Gastroesophageal sphincter (tissue), 3 donors: ENCODE measurements at regions not wholly inside any gene's neighbourhood (a gene's known extent, or its start where the extent isn't known, plus 50 kb on each side); places are given as distances from the start of the nearest gene placed in this dataset.

Source experiments
- CTCF ChIP-seq, 4 experiments: fragments of 200-600 bp in 2 of 4; fragments of 450-650 bp in 2 of 4; sonication (generic) in 1 of 4; IDR thresholded peaks; one replicate each; pipeline ENCODE4 v1.5.1; 2017 to 2019; ENCODE audit warnings: antibody characterized with exemption in 4 of 4, mild to moderate bottlenecking in 2 of 4, moderate library complexity in 2 of 4
- EP300 ChIP-seq: sonication (generic); formaldehyde crosslinking; IDR thresholded peaks from one replicate; pipeline ENCODE4 v1.6.1; 2017; ENCODE audit warnings: antibody characterized with exemption, mild to moderate bottlenecking
- POLR2A ChIP-seq, 2 donors: fragments of 450-650 bp; IDR thresholded peaks; one replicate each; pipeline ENCODE4 v1.6.1; 2017; ENCODE audit warnings: antibody characterized with exemption in 2 of 2, mild to moderate bottlenecking in 2 of 2, moderate library complexity in 1 of 2
- POLR2AphosphoS5 ChIP-seq: sonication (generic); formaldehyde crosslinking; IDR thresholded peaks from one replicate; pipeline ENCODE4 v1.6.1; 2017; ENCODE audit warnings: antibody characterized with exemption

- no peak for TF ChIP-seq CTCF (IDR thresholded peaks at IDR 0.05)
- no peak for TF ChIP-seq POLR2A (IDR thresholded peaks at IDR 0.05)
- TF ChIP-seq POLR2AphosphoS5, result peak; percentile 92
- no peak for TF ChIP-seq EP300
Measured at GRCh38 chr16:86222965-86223551, 287.3 kb upstream of the FOXF1 start.
